SH-SY5Y (cell line): ENCODE measurements at regions not wholly inside any gene's neighbourhood (a gene's known extent, or its start where the extent isn't known, plus 50 kb on each side); places are given as distances from the start of the nearest gene placed in this dataset.

ENCODE experiments used
- GATA2 ChIP-seq: IDR thresholded peaks from 2 replicates; pipeline ENCODE4 v1.6.1; 2011; ENCODE audit warnings: mild to moderate bottlenecking, low read depth, low read length
- GATA3 ChIP-seq: IDR thresholded peaks from 2 replicates; pipeline ENCODE4 v1.6.1; 2011; ENCODE audit warnings: low read depth, mild to moderate bottlenecking, low read length, moderate library complexity

GRCh38 chrX:112147206-112147605, 64.6 kb upstream of the TRPC5 start:
- TF ChIP-seq GATA2: no peak
- no peak for TF ChIP-seq GATA3
